ENCODE measurements at regions not wholly inside any gene's neighbourhood (a gene's known extent, or its start where the extent isn't known, plus 50 kb on each side); places are given as distances from the start of the nearest gene placed in this dataset.

DNA sequence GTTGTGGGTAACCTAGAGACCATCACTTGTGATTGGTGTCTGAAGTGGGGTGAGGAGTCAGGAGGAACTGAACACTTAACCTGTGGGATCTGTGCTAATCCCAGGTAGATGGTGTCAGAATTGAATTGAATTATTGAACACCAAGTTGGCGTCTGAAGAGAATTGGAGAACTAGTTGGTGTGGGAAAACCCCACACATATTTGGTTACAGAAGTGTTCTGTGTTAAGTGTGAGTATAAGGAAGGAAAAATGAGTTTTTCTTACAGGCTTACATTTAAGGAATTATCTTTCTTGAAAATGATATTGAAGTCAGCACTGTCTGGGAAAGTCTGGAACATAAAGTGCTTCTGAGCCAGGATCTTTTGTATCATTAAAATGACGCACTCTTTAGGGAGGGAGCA is 182.9 kb upstream of the ECI2 start:
- TF ChIP-seq, protein P1, sequence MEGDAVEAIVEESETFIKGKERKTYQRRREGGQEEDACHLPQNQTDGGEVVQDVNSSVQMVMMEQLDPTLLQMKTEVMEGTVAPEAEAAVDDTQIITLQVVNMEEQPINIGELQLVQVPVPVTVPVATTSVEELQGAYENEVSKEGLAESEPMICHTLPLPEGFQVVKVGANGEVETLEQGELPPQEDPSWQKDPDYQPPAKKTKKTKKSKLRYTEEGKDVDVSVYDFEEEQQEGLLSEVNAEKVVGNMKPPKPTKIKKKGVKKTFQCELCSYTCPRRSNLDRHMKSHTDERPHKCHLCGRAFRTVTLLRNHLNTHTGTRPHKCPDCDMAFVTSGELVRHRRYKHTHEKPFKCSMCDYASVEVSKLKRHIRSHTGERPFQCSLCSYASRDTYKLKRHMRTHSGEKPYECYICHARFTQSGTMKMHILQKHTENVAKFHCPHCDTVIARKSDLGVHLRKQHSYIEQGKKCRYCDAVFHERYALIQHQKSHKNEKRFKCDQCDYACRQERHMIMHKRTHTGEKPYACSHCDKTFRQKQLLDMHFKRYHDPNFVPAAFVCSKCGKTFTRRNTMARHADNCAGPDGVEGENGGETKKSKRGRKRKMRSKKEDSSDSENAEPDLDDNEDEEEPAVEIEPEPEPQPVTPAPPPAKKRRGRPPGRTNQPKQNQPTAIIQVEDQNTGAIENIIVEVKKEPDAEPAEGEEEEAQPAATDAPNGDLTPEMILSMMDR (IDR thresholded peaks at IDR 0.05): no peak
- no peak for TF ChIP-seq POLR2A (IDR thresholded peaks at IDR 0.05)

All from lower leg skin (tissue), 3 donors.